ENCODE measurements at regions not wholly inside any gene's neighbourhood (a gene's known extent, or its start where the extent isn't known, plus 50 kb on each side); places are given as distances from the start of the nearest gene placed in this dataset.
"Not testable (repeated sequence)": the region's sequence is repeated elsewhere in the genome, so short reads cannot be mapped to it uniquely, and the experiment has no call there.

GRCh38 chr15:84421513-84422181, 179.2 kb upstream of the ZSCAN2 start:
- not testable (repeated sequence) for DNase-seq (ENCODE audit: low spot score)

- DNase-seq (ENCODE audit: low spot score) = not testable (repeated sequence)
Observed at GRCh38 chr15:84425327-84425726, 175.5 kb upstream of the ZSCAN2 start.

- not testable (repeated sequence) for DNase-seq (ENCODE audit: low spot score)
Observed at GRCh38 chr15:84473305-84473877, 127.4 kb upstream of the ZSCAN2 start.

GRCh38 chr15:84476364-84477033, 124.3 kb upstream of the ZSCAN2 start:
- not testable (repeated sequence) for DNase-seq (ENCODE audit: low spot score)

- not testable (repeated sequence) for DNase-seq (ENCODE audit: low spot score)
Observed at GRCh38 chr15:84477550-84477949, 123.3 kb upstream of the ZSCAN2 start.

GRCh38 chr15:84480174-84480681, 120.6 kb upstream of the ZSCAN2 start:
- DNase-seq (ENCODE audit: low spot score) = not testable (repeated sequence)

GRCh38 chr15:84483859-84484258, 117.0 kb upstream of the ZSCAN2 start:
- not testable (repeated sequence) for DNase-seq (ENCODE audit: low spot score)

GRCh38 chr15:84500165-84500889, 100.5 kb upstream of the ZSCAN2 start:
- not testable (repeated sequence) for DNase-seq (ENCODE audit: low spot score)

- DNase-seq (ENCODE audit: low spot score) = not testable (repeated sequence)
Observed at GRCh38 chr15:84503101-84503500, 97.7 kb upstream of the ZSCAN2 start.

- not testable (repeated sequence) for DNase-seq (ENCODE audit: low spot score)
Observed at GRCh38 chr15:84505552-84505951, 95.3 kb upstream of the ZSCAN2 start.

- DNase-seq (ENCODE audit: low spot score) = not testable (repeated sequence)
Observed at GRCh38 chr15:84512324-84512723, 88.5 kb upstream of the ZSCAN2 start.

GRCh38 chr15:84516773-84517172, 84.0 kb upstream of the ZSCAN2 start:
- not testable (repeated sequence) for DNase-seq (ENCODE audit: low spot score)

- DNase-seq (ENCODE audit: low spot score) = not testable (repeated sequence)
Observed at GRCh38 chr15:84525491-84526344, 75.1 kb upstream of the ZSCAN2 start.

GRCh38 chr15:84530751-84531150, 70.1 kb upstream of the ZSCAN2 start:
- not testable (repeated sequence) for DNase-seq (ENCODE audit: low spot score)

GRCh38 chr15:84531223-84531622, 69.6 kb upstream of the ZSCAN2 start:
- not testable (repeated sequence) for DNase-seq (ENCODE audit: low spot score)

- peak; percentile 26 for DNase-seq (ENCODE audit: low spot score)
Observed at GRCh38 chr15:84531709-84532367, 69.0 kb upstream of the ZSCAN2 start.

GRCh38 chr15:84533705-84534104, 67.1 kb upstream of the ZSCAN2 start:
- DNase-seq (ENCODE audit: low spot score) = not testable (repeated sequence)

- not testable (repeated sequence) for DNase-seq (ENCODE audit: low spot score)
Observed at GRCh38 chr15:84534561-84535235, 66.1 kb upstream of the ZSCAN2 start.

GRCh38 chr15:84536181-84536580, 64.6 kb upstream of the ZSCAN2 start:
- not testable (repeated sequence) for DNase-seq (ENCODE audit: low spot score)

GRCh38 chr15:84544586-84544985, 56.2 kb upstream of the ZSCAN2 start:
- not testable (repeated sequence) for DNase-seq (ENCODE audit: low spot score)

Measured in H4 (cell line).